RPMI7951 (cell line): ENCODE measurements at regions not wholly inside any gene's neighbourhood (a gene's known extent, or its start where the extent isn't known, plus 50 kb on each side); places are given as distances from the start of the nearest gene placed in this dataset.

Experiments
- DNase-seq: peaks from one replicate; pipeline ENCODE4 v3.0.0-alpha.2; 2012; ENCODE audit warnings: low read depth

- no peak for DNase-seq
These were observed 834.4 kb upstream of the SLIT2 start for GRCh38 chr4:19417256-19417655.

- no peak for DNase-seq
These were observed 835.6 kb upstream of the SLIT2 start for GRCh38 chr4:19416146-19416545.

DNA sequence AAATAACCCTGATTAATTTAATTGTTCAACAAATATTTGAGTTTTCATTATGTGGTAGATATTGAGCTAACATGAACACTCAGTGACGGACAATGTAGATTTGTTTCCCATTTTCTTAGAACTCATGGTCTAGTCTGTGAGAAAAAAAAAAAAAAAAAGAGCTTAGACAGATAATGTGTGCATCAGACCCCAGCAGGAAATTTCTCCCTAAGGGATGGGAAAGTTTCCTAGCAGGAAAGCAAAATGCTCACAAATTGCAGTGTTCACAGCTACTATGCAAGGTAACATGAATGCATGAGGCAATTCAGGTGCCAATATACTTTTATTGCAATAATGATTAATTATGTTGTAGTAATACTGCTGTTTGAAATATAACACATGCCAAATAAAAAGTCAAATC lies 843.2 kb upstream of the SLIT2 start:
- no peak for DNase-seq

- no peak for DNase-seq
These were observed 844.9 kb upstream of the SLIT2 start for GRCh38 chr4:19406789-19407188.

- DNase-seq: no peak
These were observed 847.8 kb upstream of the SLIT2 start for GRCh38 chr4:19403786-19404370.

DNA sequence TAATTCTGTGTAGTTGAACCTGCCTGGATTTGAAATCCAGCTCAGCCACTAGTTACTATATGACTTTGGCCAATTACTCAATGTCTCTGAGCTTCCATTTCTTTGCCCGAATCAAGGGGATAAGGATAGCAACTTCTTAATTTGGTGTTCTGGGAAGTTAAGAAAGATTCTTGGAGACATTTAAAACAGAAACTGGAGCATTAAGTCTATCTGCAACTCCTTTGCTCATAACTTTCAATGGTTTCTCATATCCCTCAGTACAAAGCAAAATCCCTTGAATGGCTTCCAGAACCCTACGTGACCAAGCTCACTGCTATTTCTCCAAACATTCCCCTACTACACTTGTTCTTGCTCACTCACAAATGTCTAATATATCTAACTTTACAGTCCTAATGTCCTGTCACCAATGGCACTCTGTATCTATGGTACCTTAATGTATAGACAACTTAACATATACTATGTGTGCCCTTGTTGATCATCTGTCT lies 849.1 kb upstream of the SLIT2 start:
- DNase-seq: no peak

DNA sequence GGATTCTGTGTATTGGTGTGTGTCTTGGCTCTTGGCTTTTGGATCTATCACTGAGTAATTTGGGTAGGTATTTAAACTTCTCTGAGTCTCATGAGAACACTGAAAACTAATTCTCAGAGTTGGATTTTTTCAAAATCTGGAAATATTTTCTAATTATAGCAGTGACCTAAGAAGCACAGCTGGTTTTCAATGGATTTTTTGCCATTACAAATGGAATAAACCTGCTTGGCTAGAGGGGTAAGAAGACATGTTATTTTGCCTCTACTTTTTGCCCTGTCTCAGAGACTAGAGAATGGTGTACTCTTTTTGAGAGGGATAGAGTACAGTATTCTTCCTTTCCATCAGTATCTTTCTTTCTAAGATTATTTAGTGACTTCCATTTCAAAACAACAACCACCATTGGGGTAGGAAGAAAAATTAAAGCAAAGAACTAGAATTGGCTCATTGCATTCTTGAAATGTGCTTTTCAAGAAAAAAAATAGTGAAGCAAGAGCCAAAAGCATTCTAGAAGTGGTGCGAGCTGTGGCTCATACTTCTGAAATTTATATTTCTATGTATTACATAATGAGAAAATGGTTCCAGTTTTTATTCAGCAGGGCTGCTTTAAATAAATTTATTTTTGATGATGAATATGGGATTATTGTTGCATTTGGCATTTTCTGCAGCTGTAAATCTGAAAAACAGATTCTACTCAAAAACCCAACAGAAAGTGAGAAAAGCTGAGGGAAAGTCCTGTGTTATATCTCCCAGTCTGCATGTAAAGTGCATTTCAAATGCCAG lies 850.2 kb upstream of the SLIT2 start:
- DNase-seq: no peak

DNA sequence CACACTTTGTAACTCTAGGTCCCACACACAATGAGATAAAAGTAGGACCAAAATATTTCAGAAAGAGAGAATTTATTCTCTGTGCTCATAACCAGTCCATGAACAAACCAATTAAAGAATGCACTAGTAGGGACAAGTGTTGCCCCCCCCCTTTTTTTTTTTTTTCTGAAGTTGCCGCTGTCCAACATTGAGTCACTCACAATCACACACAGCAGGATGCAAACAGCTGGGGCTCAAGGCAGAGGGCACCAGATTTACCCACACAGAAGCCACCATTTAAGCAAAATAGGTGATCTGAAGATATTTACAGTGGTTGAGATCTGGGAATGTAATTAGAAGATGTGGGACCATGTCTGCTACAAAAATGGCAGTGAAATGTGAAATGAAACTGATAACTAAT lies 850.9 kb upstream of the SLIT2 start:
- DNase-seq: no peak

DNA sequence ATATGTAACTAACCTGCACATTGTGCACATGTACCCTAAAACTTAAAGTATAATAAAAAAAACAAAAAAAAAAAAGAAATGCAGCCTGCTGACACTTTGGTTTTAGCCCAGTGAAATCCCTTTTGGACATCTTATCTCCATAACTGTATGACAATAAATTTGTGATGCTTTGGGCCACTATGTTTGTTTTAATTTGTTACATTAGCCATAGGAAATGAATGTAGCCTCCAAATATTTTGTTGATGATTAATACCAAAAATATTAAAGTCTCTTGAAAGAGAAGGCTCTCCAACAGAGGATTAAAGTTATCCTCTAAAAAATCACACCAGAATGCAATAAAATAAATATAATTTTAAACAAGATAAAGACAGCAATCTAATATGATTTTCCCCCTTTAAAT lies 852.7 kb upstream of the SLIT2 start:
- DNase-seq: peak; percentile 3

GRCh38 chr4:19386786-19387185 lies 864.9 kb upstream of the SLIT2 start:
- peak; percentile 6 for DNase-seq

DNA sequence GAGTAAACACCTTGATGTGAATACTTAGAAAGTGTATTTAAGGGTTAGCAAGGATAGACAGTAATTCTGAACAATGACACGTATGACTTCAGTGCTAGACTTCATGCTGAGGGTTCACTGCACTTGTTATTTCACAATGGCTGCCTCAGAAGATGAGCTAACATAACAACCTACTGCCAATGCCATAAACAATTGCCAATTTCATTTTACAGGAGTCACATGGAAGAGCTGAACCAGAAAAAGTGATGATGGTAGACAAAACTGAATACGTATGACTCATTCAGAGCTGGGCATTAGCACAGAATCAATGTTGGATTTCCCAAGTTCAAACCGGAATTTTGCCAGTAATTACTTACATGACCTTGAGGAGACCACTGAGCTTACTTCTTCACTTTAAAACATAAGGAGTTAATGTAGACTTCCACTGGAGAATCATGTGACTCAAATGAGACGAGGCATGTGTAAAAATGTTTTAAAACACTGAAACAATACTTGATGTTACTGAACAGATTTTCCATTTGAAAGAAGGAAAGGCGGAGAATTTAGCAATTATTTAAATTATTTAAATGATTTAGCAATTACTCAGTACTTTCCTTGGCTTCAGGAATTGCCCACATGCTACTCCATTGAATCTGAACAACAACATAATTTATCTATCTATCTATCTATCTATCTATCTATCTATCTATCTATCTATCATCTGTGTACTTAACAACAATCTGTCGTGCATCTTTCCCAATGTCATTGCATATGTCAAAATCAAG lies 868.5 kb upstream of the SLIT2 start:
- DNase-seq: peak; percentile 53

DNA sequence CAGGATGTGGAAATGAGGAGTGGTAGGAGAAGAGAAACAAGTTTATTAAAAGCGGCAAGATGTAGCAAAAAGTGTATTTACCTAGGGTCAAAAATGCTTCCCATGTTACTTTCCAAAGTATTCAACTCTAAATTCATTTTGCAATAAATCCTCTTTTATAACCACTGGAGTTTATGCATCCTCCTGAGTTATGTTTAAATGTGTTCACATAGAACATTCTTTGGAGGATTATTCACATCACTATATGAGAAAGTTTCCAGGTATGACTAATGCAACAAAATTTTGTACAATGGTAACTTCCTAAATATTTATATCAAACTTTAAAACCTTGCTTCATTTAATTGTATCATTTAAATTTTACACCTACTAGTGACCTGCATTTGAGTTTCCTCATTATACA lies 870.6 kb upstream of the SLIT2 start:
- DNase-seq: peak; percentile 13

DNA sequence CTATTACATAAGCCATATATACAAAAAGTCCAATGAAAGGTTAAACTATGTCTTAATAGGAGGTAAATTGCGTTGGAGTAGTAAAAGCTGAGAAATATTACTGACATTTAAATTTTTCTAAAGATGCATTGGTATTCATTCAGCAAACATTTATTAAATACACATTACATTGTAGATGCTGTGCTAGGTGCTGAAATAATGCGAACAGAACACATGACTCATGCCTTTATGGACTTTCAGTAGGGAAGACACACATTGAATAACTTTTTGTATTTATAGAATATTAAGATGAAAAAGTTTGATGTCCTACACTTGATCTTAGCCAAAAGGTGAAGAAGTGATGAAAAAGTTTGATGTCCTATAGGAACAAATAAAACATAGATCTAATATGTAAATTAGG lies 871.1 kb upstream of the SLIT2 start:
- no peak for DNase-seq

DNA sequence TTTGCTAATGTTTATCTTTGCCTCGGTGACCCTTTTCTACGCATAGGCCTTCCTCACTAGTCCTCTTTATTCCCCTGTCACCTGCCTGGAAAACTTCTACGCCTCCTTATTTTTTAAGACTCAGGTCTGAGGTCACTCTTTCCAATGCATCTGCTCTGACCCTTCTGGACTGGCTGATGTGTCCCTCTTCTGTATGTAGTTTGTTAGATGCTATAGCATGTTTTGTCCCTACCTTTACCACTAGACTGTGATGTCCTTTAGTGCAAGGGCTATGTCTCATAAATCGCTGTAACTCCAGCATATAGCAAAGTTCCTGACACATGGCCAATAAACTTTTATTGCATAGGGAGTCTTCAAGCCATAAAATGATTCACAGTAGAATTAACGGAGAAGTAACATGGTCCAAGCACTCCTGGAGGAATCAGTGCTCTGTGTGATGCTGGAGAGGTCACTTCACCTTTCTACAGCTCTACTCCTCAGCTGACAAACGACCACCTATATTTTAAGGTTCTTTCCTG lies 872.5 kb upstream of the SLIT2 start:
- DNase-seq: no peak

GRCh38 chr4:19375931-19376330 lies 875.8 kb upstream of the SLIT2 start:
- DNase-seq: no peak

GRCh38 chr4:19375136-19375804 lies 876.4 kb upstream of the SLIT2 start:
- DNase-seq: no peak

DNA sequence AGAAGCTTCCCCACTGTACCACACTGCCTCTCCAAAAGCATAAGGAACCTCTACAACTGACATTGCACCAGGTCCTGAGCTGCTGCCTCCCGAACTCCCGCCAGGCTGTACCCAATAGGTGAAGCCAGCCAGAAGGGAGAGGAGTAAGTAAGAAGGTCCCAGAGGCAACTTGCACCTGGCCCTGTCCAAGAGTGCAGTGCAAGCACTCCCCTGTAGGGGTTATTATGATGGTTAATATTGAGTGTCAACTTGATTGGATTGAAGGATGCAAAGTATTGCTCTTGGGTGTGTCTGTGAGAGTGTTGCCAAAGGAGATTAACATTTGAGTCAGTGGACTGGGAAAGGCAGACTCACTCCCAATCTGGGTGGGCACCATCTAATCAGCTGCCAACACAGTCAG lies 879.3 kb upstream of the SLIT2 start:
- DNase-seq: no peak

- no peak for DNase-seq
These were observed 882.9 kb upstream of the SLIT2 start for GRCh38 chr4:19368800-19369199.

GRCh38 chr4:19366916-19367315 lies 884.8 kb upstream of the SLIT2 start:
- no peak for DNase-seq

- DNase-seq: no peak
These were observed 893.7 kb upstream of the SLIT2 start for GRCh38 chr4:19358015-19358414.

DNA sequence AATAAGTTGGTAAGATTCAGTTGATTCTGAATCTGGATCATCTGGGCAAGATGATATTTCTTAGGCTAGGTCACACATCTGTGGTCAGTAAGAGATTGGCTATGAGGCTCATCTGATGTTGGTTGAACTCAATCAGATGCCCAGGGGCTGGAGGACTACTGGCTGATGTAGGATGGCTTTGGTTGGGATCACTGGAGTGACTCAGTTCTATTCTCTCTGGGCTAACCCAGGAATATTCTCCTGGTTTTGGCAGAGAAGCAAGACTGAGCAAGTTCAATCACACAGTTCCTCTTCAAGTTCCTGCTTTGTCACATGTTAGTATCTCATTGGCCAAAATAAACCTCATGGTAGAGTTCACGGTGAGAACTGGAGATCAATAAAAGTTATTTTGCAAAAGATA lies 902.3 kb upstream of the SLIT2 start:
- peak; percentile 23 for DNase-seq

DNA sequence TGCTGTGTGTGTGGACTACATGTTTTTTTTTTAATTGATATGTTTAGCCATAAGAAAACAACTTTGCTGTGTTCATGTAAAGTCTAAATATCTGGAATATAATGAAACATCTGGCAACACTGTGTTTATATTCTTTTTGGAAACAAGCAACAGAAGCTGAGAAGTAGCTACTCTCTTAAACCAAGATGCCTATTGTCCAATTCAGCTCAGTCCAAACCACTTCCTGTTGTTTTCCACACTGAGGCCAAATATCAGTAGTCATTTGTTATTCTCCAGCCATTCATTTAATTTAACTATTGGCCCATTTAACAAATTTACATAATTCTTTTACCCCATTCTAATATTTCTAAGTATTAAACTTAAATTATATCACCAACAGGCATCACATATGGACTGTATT lies 903.0 kb upstream of the SLIT2 start:
- DNase-seq: no peak
